GM18858 (cell line): ENCODE measurements at regions not wholly inside any gene's neighbourhood (a gene's known extent, or its start where the extent isn't known, plus 50 kb on each side); places are given as distances from the start of the nearest gene placed in this dataset.
"Not testable (repeated sequence)": the region's sequence is repeated elsewhere in the genome, so short reads cannot be mapped to it uniquely, and the experiment has no call there.

ENCODE experiments used
- ATAC-seq: cut with Tn5 transposase; IDR thresholded peaks from one replicate; pipeline ENCODE4 v1.9.1; 2021; ENCODE audit not compliant: unreplicated experiment

GRCh38 chr10:95137990-95138625, 55.9 kb upstream of the ACSM6 start:
- not testable (repeated sequence) for ATAC-seq

- no peak for ATAC-seq
These were observed 59.5 kb upstream of the ACSM6 start for GRCh38 chr10:95134490-95134889.

- no peak for ATAC-seq
These were observed 60.0 kb upstream of the ACSM6 start for GRCh38 chr10:95133997-95134396.

GRCh38 chr10:95133016-95133752, 60.9 kb upstream of the ACSM6 start:
- ATAC-seq, result peak; percentile 87

GRCh38 chr10:95130429-95130828, 61.1 kb upstream of the CYP2C8 start:
- not testable (repeated sequence) for ATAC-seq

GRCh38 chr10:95125582-95125981, 56.3 kb upstream of the CYP2C8 start:
- ATAC-seq, result no peak

GRCh38 chr10:95122736-95123135, 53.4 kb upstream of the CYP2C8 start:
- no peak for ATAC-seq

GRCh38 chr10:95121904-95122303, 52.6 kb upstream of the CYP2C8 start:
- no peak for ATAC-seq
